ENCODE measurements at regions not wholly inside any gene's neighbourhood (a gene's known extent, or its start where the extent isn't known, plus 50 kb on each side); places are given as distances from the start of the nearest gene placed in this dataset.

GRCh38 chr17:16880843-16881230, 91.1 kb downstream of the TNFRSF13B start:
- TF ChIP-seq POLR2A (IDR thresholded peaks at IDR 0.05) = no peak
- no peak for TF ChIP-seq POLR2AphosphoS5 (IDR thresholded peaks at IDR 0.05)
- TF ChIP-seq EP300 (IDR thresholded peaks at IDR 0.05) = no peak
- no peak for TF ChIP-seq CTCF (IDR thresholded peaks at IDR 0.05)
